GM21717 (cell line): ENCODE measurements at regions not wholly inside any gene's neighbourhood (a gene's known extent, or its start where the extent isn't known, plus 50 kb on each side); places are given as distances from the start of the nearest gene placed in this dataset.
"Not testable (repeated sequence)": the region's sequence is repeated elsewhere in the genome, so short reads cannot be mapped to it uniquely, and the experiment has no call there.

Experiments used
- ATAC-seq: cut with Tn5 transposase; IDR thresholded peaks from one replicate; pipeline ENCODE4 v1.9.1; 2021; ENCODE audit warnings: mild to moderate bottlenecking, moderate library complexity; ENCODE audit not compliant: unreplicated experiment

GRCh38 chr20:6663104-6663503, 104.4 kb upstream of the BMP2 start:
- no peak for ATAC-seq

DNA sequence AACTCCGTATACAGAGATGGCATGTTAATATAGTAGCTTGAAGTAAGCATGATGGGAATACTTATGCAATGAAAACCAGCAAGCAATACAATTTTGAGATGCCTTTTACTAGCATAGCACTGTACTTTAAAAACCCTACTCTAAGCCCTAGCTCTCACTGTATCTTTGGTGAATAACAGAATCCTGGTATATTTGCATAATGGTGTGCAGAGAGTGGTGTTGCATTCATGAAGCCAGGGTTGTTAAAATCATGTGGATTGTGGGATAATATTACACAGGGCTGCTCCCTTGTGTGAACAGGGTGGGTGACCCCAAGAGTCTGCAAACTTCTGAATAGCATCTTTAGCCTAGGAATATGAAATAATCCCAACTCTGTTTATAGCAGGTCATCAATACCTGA, 105.2 kb upstream of the BMP2 start:
- no peak for ATAC-seq

- ATAC-seq, result no peak
Observed at GRCh38 chr20:6660441-6660840, 107.0 kb upstream of the BMP2 start.

- not testable (repeated sequence) for ATAC-seq
Observed at GRCh38 chr20:6658909-6659308, 108.6 kb upstream of the BMP2 start.

DNA sequence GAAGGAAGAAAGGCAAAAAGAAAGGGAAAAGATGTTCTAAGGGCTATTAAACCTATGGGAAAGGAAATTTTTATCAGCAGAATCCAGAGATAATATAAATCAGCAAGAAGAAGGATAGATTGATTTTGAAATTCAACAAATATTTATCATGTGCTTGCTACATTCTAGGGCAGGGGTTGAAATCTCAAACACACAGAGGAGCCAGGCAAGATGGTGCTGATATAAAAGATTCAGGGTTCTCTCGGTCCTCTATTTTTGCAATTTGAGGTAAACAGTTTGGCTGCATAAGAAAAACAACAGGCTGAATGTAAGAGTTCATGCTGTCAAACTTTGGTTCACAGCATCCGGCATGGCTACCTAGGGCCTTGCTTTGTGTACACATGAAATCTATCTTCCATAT, 109.6 kb upstream of the BMP2 start:
- ATAC-seq, result no peak

GRCh38 chr20:6657111-6657510, 110.4 kb upstream of the BMP2 start:
- ATAC-seq, result no peak

DNA sequence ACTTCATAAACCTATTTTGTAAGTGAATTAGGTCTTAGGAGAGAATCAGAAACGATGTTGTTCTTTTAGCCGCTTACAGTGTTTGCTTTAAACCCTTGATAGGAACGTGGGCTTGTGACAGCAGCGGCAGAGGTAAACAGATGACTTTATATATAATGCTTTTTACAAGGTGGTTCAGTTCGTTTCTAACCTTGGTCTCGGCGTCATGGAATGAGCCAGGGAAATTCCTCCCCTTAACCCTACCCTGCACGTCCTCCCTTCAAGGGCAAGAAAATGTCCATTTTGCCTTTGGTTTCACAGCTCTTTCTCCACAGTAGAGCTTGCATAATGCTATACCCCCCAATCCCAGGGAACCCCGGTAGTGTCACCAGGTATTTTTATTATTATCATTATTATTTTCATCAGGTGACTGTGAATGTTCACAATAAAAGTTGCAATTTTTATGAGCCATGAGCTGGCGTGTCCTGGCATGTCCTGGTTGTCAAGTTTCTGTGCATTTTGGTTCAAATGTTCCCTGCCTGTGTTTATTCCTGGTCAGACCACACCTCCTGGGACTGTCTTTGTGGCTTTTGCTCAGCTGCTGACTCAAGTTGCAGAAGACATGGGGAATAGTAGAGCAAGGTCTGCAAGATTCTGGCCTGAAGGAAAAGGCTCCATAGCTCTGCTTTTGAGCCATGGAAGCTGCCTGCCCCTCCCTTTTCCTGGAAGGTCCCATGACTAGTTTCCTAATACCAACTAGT, 112.8 kb upstream of the BMP2 start:
- no peak for ATAC-seq

GRCh38 chr20:6651561-6651960, 115.9 kb upstream of the BMP2 start:
- no peak for ATAC-seq

GRCh38 chr20:6651016-6651415, 116.5 kb upstream of the BMP2 start:
- no peak for ATAC-seq

DNA sequence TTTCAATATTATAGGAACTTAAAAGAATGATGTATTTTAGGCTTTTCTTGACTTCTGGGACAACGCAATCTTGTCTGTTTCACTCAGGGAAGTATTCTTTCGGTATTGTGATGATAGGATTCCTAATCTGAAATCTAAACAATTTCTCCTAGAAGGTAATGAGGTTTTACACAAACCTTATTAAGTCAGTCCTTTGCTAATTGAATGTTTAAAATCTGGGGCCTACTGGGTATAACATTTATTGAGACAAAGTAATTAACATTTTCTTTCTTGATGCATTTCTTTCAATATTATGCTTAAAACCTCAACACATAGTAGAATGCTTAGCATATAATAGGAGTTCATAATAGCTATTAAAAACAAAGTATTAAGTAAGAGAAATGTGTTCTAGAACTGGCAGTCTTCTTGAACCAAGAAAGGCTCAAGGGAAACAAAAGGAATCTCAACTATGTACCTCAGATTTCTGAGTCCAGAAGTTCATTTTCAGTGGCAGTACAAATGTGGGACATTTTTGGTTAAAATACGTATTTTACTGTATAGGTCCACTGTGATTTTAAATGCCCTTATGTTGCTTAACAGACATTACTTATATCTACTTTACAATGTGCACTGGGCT, 121.4 kb upstream of the BMP2 start:
- no peak for ATAC-seq

GRCh38 chr20:6644813-6645628, 122.5 kb upstream of the BMP2 start:
- no peak for ATAC-seq

DNA sequence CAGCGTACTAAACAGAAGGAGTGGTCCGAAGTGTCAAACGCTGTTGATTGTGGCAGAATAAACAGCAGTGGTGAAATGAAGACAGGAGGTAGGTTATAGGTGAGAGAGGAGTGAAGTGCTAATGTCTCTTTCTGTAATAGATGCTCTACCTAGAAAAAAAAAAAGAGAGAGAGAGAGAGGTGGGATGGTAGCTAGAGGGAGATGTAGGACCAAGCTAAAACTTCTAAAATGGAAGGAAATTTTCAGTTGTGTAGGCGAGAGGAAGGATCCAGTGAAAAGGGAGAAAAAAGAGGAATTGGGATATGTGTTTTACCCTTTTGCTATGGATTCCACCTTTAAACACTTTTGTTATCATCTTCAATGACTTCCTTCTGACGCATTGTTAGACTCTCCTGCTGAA, 126.5 kb upstream of the BMP2 start:
- no peak for ATAC-seq

DNA sequence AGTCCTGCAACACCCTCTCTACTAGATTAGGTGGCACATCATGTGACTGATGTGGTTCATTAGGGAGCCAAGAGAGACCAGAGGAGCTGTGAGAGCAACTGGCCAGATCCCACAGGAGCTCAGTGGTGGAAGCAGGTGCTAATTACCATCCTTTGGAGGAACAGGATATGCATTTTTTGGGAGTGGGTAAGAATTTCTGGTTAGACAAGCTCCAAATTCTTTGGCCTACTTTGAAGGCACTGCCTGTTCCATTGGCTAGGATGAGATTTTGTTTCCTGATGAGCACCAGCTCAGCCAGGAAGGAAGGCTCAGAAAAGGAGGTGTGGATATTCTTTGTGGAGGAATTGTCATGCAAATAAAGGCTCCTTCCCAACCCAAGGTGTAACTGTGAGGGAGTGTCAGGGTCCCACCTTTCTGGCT, 130.3 kb upstream of the BMP2 start:
- no peak for ATAC-seq

- no peak for ATAC-seq
Observed at GRCh38 chr20:6636209-6637159, 131.0 kb upstream of the BMP2 start.

GRCh38 chr20:6635034-6635736, 132.3 kb upstream of the BMP2 start:
- no peak for ATAC-seq

- ATAC-seq, result no peak
Observed at GRCh38 chr20:6632187-6632586, 135.3 kb upstream of the BMP2 start.

DNA sequence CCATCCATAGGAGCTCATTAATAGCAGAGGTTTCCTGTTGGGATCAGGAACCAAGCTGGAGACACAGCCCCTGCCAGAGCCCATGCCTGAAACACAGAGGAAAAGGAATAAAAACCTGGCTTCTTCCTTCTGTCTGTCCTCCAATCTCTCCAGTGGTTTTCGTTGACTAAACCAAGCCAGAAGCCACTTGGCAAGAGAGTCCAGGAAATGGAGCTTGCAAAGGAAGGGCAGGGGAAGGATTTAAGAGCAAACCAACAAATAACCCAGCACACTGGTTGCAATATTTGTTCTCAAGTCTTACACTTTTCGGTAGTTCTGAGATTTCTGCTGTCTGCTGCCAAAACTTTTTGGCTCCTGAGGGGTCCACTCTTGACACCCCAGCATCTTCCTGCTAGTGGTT, 137.0 kb upstream of the BMP2 start:
- ATAC-seq, result no peak

GRCh38 chr20:6629564-6629963, 137.9 kb upstream of the BMP2 start:
- ATAC-seq, result no peak

GRCh38 chr20:6626805-6627204, 140.7 kb upstream of the BMP2 start:
- no peak for ATAC-seq

- peak; percentile 78 for ATAC-seq
Observed at GRCh38 chr20:6623989-6624388, 143.5 kb upstream of the BMP2 start.
